ENCODE measurements at regions not wholly inside any gene's neighbourhood (a gene's known extent, or its start where the extent isn't known, plus 50 kb on each side); places are given as distances from the start of the nearest gene placed in this dataset.

DNA sequence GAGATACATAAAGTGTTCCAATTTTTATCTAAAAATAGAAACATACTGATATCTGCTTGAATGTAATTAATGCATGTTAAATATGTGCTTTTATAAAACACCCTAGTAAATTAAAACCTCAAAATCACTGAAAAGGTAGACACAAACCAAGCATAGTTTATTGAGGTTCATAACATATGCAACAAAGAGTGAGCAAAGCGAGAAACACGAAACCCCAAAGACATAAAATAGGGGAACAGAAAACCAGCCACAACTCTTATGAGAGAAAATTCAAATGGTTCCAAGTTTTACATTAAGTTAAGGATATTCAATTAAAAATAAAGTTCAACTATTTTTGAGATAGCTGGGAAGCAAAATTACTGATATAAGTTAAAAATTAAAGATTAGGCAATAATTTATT is 336.4 kb upstream of the AGA start:
- Histone ChIP-seq H4K20me1 (ENCODE audit: insufficient read depth, low read length) (no peaks in the 10 kb centered on the region), H3K4me3 (ENCODE audit: insufficient read depth, low read length) (no peak overlapping the region), H3K36me3 (ENCODE audit: insufficient read depth, low read length) (no peaks in the 10 kb centered on the region), H3K4me1 (ENCODE audit: insufficient read depth, low read length) (no peaks in the 10 kb centered on the region), H3K4me2 (ENCODE audit: insufficient read depth, low read length) (no peak overlapping the region), H3K27ac (ENCODE audit: low read depth, low read length) (no peak overlapping the region), H3K27me3 (ENCODE audit: insufficient read depth, low read length) (no peaks in the 10 kb centered on the region), H2AFZ (ENCODE audit: low read length) (no peak overlapping the region), H3K9me3 (ENCODE audit: low read depth, low read length) (no peaks in the 10 kb centered on the region), H3K79me2 (ENCODE audit: insufficient read depth, low read length) (no peaks in the 10 kb centered on the region)
- TF ChIP-seq, protein P1, sequence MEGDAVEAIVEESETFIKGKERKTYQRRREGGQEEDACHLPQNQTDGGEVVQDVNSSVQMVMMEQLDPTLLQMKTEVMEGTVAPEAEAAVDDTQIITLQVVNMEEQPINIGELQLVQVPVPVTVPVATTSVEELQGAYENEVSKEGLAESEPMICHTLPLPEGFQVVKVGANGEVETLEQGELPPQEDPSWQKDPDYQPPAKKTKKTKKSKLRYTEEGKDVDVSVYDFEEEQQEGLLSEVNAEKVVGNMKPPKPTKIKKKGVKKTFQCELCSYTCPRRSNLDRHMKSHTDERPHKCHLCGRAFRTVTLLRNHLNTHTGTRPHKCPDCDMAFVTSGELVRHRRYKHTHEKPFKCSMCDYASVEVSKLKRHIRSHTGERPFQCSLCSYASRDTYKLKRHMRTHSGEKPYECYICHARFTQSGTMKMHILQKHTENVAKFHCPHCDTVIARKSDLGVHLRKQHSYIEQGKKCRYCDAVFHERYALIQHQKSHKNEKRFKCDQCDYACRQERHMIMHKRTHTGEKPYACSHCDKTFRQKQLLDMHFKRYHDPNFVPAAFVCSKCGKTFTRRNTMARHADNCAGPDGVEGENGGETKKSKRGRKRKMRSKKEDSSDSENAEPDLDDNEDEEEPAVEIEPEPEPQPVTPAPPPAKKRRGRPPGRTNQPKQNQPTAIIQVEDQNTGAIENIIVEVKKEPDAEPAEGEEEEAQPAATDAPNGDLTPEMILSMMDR (IDR thresholded peaks at IDR 0.05; ENCODE audit: extremely low read depth, low read depth, low read length): no peak
- DNase-seq (ENCODE audit: insufficient read length, low spot score, missing footprints): no peak

DNA sequence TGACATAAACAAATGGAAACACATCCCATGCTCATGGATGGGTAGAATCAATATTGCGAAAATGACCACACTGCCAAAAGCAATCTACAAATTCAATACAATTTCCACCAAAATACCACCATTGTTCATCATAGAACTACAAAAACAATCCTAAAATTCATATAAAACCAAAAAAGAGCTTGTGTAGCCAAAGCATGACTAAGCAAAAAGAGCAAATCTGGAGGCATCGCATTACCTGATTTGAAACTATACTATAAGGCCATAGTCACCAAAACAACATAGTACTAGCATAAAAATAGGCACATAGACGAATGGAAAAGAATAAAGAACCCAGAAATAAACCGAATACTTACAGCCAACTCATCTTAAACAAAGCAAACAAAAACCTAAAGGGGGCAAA is 342.8 kb upstream of the AGA start:
- no peak for DNase-seq (ENCODE audit: insufficient read length, low spot score, missing footprints)
- Histone ChIP-seq H3K4me1 (ENCODE audit: insufficient read depth, low read length) (no peaks in the 10 kb centered on the region), H3K4me2 (ENCODE audit: insufficient read depth, low read length) (no peak overlapping the region), H3K27me3 (ENCODE audit: insufficient read depth, low read length) (no peaks in the 10 kb centered on the region), H4K20me1 (ENCODE audit: insufficient read depth, low read length) (no peaks in the 10 kb centered on the region), H3K27ac (ENCODE audit: low read depth, low read length) (no peak overlapping the region), H3K4me3 (ENCODE audit: insufficient read depth, low read length) (no peak overlapping the region), H3K36me3 (ENCODE audit: insufficient read depth, low read length) (no peaks in the 10 kb centered on the region), H3K79me2 (ENCODE audit: insufficient read depth, low read length) (no peaks in the 10 kb centered on the region), H3K9me3 (ENCODE audit: low read depth, low read length) (no peaks in the 10 kb centered on the region), H2AFZ (ENCODE audit: low read length) (no peak overlapping the region)
- TF ChIP-seq, protein P1 (IDR thresholded peaks at IDR 0.05; ENCODE audit: extremely low read depth, low read depth, low read length): no peak

DNA sequence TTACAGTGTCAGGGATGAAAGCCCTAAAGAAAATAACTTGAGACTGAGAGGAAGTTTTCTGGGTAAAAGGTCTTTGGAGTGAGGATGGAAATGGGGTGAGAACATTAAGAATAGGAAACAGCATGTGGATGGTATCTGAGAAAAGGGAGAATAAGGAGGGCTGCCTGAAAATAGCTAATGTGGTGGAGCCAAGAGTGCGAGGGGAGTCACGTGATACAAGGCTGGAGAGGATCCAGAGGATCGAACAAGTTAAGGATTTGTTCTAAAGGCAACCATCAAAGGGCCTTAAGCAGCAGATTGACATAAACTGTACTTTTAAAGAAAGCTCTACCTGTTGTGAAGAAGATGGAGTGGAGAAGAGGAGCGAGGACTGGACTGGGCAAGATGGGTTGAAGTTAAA is 347.4 kb upstream of the AGA start:
- H3K27ac ChIP-seq (ENCODE audit: low read depth, low read length): no peak overlapping the region
- TF ChIP-seq, protein P1 (IDR thresholded peaks at IDR 0.05; ENCODE audit: extremely low read depth, low read depth, low read length): no peak
- H3K4me3 ChIP-seq (ENCODE audit: insufficient read depth, low read length): no peak overlapping the region
- H3K79me2 ChIP-seq (ENCODE audit: insufficient read depth, low read length): no peaks in the 10 kb centered on the region
- H3K9me3 ChIP-seq (ENCODE audit: low read depth, low read length): no peaks in the 10 kb centered on the region
- H3K4me2 ChIP-seq (ENCODE audit: insufficient read depth, low read length): no peak overlapping the region
- no peaks in the 10 kb centered on the region for H3K4me1 ChIP-seq (ENCODE audit: insufficient read depth, low read length)
- no peak for DNase-seq (ENCODE audit: insufficient read length, low spot score, missing footprints)
- no peaks in the 10 kb centered on the region for H4K20me1 ChIP-seq (ENCODE audit: insufficient read depth, low read length)
- no peaks in the 10 kb centered on the region for H3K27me3 ChIP-seq (ENCODE audit: insufficient read depth, low read length)
- H2AFZ ChIP-seq (ENCODE audit: low read length): no peak overlapping the region
- no peaks in the 10 kb centered on the region for H3K36me3 ChIP-seq (ENCODE audit: insufficient read depth, low read length)

DNA sequence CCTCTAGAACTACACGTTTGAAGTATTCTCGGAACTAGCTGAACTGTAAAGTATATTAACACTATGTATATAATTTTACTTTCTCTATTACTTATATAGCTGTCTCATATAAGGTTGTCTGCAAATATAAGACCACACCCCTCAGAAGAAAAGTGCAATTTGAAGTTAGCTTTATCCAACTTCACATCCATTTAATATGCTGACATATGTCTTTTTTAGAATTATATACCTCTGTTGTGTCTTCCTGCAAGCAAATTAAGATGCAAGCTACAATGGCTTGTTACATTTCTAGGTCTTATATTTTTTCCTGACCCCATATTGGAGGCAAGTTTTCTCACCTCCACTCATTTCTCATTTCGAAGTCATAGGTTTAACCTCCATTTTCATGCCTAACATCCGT is 349.0 kb upstream of the AGA start:
- Histone ChIP-seq H3K4me1 (ENCODE audit: insufficient read depth, low read length) (no peaks in the 10 kb centered on the region), H2AFZ (ENCODE audit: low read length) (no peak overlapping the region), H3K79me2 (ENCODE audit: insufficient read depth, low read length) (no peaks in the 10 kb centered on the region), H3K27me3 (ENCODE audit: insufficient read depth, low read length) (no peaks in the 10 kb centered on the region), H3K9me3 (ENCODE audit: low read depth, low read length) (no peaks in the 10 kb centered on the region), H4K20me1 (ENCODE audit: insufficient read depth, low read length) (no peaks in the 10 kb centered on the region), H3K27ac (ENCODE audit: low read depth, low read length) (no peak overlapping the region), H3K4me3 (ENCODE audit: insufficient read depth, low read length) (no peak overlapping the region), H3K4me2 (ENCODE audit: insufficient read depth, low read length) (no peak overlapping the region), H3K36me3 (ENCODE audit: insufficient read depth, low read length) (no peaks in the 10 kb centered on the region)
- no peak for DNase-seq (ENCODE audit: insufficient read length, low spot score, missing footprints)
- TF ChIP-seq, protein P1 (IDR thresholded peaks at IDR 0.05; ENCODE audit: extremely low read depth, low read depth, low read length): no peak
